HG03354 (cell line): ENCODE measurements at regions not wholly inside any gene's neighbourhood (a gene's known extent, or its start where the extent isn't known, plus 50 kb on each side); places are given as distances from the start of the nearest gene placed in this dataset.

ENCODE experiments used
- ATAC-seq: cut with Tn5 transposase; IDR thresholded peaks from one replicate; pipeline ENCODE4 v1.9.1; 2021; ENCODE audit warnings: mild to moderate bottlenecking; ENCODE audit not compliant: unreplicated experiment, poor library complexity, severe bottlenecking

DNA sequence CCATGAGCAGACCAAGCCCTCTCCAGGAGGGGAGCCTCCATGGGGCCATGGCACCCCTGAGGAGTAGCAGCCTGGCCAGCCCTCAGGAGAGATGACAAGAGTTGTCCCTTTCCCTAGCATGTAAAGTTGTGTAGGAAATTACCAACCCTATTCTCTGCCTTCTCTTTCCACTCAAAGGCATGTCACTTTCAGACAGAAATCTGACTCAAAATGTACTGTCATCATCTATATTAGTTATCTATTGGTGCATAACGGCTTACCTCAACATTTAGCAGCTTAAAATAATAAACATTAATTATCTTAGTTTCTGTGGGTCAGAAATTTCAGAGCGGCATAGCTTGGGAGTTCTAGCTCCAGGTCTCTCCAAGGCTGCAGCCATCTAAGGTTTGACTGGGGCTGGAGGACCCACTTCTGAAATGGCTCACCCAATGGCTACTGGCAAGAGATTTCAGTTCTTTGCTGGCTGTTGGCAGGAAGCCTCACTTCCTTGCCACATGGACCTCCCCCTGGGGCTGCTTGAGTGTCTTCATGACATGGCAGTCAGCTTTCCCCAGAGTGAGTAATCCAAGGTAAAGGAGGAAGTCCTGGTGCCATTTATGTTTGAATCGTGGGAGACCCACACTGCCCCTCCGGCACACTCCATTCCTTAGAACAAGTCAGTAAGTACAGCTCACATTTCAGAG, 632.3 kb downstream of the CCDC171 start:
- no peak for ATAC-seq

DNA sequence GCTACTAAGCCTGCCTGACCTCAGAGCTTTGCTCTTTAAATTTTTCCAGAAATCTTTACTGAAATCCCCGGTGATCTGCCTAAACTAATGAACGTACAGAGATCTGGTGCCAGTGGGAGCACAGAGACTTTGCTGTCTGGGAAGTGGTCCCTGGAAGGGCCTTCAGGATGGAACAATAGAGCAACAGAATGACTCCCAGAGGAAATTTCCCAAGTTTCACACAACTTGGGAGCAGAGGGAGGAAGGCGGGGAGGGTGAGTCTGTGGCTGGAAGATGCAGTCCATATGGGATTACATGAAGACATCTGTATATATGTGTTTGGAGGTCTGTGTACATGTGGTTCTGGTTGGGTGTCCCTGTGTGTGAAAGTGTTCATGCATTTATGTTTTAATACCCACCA, 638.3 kb downstream of the CCDC171 start:
- no peak for ATAC-seq

DNA sequence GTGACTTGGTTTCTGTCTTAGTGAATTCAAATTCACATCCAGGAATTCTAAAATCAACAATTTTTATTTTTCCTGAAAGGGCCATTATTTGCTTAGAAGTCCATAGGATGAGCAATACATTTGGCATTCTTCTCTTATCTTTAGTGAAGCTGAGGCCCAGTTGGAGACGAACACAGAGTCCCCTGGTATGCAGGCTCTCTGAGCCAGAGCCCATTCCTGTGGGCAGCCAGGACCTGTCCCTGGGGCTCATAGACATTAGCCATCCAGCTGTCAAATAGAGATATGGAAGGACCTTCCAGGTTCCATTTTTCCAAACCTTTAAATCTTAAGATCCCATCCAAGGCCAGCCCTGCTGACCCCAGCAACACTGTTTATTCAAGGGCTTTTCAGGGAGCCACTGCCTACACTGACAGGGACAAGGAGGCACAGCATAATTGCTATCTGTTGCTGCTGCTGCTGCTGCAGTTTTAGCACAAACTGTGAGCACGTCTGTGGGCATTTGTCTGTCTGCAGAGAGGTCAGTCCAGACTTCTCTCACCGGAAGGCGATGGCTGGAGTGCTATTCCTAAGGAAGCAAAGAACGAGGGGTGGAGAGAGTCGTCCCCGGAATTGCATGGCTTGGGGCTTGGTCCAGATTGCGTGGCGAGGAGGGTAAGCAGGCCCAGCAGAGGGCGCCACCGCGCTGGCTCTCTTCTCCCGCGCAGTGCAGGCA, 639.0 kb downstream of the CCDC171 start:
- ATAC-seq = peak; percentile 91

DNA sequence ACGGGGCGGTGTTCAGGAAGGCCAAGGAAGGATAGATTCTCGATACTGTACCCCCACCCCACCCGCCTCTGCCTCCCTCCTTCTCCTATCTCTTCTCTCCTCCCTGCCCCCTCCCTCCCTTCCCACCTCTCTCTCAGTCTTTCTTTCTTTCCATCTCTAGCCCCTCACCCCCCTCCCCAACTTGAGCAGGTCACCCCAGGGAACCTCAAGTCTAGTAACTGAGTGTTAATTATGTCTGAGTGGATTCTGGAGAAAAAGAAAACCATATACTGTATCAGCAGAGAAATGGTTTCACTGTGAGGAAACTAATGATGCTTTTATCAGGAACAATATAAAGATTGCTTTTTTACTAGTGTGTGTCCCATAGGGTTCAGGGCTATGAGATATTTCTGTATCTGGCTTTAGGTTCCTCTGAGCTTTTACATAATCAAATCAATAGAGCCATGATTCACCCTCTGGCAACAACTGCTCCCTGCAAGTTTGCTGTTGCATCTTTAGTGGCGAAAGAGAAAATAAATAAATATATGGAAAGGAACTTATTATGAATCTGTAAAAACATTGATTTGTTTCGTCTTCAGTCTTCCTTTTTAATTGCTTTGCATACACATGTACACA, 639.7 kb downstream of the CCDC171 start:
- no peak for ATAC-seq

DNA sequence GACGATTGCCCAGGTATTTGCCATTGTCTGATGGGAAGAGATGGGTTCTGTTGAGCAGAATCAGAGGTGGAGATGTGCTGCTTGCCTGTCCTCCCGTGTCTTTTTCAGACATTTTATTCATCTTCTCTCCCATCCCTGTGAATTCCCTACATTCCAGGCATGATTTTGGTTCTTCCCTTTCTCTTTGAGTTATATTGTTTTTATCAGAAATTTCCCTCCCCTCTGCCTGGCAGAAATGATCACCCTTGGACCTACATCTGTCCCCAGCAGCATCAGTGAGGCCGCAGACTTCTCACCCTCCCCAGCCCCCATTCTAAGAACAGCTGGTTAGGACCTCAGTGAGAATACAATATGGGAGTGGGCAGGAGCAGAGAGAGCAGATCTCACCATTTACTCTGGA, 640.2 kb downstream of the CCDC171 start:
- no peak for ATAC-seq

DNA sequence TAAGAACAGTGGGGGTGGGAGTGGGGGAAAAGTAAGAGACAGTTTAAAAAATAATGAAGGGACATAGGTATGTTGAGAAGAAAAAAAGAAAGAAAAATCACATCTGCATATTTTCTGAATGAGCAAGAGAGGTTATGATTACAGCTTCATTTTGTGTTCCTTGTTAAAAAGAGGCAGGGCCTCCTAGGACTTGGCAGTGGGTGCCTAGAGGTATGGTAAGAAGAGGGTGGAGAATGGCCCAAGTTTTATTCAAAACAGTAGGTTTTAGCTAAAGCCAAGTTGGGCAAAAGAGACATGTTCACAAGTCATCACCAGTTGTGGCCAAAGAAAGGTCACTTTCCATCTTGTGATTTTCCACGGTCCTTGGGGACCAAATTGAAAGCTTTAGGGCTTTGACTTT, 643.4 kb downstream of the CCDC171 start:
- no peak for ATAC-seq

DNA sequence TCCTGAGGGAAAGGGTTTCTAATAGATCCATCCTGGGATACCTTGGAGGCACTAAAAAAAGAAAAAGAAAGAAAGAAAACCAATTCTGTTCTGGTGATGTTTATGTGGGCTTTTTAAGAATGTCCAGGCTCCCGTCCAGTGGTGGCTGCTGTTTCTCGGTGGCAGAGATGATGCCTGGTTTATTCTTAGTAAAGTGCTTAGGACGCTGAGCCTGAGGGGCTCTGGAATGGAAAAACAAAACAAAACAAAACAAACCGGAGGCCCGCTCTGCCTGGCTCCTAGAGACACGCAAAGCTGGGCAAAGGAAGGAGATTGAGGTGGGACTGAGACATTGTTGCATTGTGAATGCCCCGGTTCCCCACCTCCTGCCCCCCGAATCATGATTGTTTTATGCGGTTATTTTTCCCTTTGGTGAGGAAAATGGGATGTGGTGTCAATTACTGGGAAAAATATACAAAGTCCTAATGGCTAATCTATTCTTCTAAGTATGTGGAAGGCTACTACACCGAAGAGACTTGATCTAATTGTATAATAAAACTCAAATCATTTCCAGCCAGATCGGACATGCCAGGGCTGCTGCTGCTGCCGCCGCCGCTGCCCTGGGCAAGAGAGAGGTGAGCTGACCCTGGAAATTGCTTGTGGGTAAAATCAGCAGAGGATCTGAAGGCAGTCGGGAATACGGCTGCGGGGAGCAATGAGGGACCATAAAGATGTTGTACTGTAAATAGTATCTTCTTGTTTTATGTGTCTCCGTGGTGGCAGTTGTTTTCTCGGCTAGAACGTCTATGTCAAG, 644.9 kb downstream of the CCDC171 start:
- ATAC-seq = no peak

DNA sequence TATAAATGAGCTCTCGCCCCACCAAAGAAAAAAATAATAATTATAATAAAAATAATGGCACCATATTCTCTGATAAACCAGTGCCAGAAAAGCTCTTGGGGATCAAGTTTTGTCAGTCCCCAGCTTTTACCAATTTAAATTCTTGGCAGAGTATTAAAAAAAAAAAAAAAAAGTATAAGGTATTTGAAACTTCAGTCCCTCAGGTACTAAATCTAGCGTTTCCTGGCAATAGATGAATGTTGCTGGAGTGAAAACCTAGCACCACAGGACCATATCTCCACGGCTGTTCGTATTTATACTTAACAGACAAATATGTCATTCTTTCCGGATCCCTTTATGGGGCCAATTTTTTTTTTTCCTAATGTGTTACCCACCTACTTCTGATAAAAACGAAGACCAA, 646.2 kb downstream of the CCDC171 start:
- ATAC-seq = no peak

DNA sequence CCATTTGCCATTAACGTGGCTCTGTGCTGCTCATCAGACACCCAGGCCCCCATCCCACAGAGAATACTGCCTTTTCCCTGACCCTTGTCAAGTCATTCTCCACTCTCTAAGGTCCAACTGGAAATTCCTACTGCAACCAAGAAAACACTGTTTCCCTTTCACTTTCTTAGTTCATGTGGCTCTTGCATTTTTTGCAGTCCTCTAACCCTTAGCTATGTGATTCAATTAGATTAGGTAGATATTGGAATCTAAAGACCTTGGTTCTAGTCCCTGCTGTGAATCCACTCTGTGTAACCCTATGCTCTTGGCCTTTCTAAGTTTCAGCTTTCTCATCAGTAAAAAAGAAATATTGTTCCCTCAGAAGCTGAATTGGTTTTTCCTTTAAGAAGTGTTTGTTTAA, 649.4 kb downstream of the CCDC171 start:
- no peak for ATAC-seq

DNA sequence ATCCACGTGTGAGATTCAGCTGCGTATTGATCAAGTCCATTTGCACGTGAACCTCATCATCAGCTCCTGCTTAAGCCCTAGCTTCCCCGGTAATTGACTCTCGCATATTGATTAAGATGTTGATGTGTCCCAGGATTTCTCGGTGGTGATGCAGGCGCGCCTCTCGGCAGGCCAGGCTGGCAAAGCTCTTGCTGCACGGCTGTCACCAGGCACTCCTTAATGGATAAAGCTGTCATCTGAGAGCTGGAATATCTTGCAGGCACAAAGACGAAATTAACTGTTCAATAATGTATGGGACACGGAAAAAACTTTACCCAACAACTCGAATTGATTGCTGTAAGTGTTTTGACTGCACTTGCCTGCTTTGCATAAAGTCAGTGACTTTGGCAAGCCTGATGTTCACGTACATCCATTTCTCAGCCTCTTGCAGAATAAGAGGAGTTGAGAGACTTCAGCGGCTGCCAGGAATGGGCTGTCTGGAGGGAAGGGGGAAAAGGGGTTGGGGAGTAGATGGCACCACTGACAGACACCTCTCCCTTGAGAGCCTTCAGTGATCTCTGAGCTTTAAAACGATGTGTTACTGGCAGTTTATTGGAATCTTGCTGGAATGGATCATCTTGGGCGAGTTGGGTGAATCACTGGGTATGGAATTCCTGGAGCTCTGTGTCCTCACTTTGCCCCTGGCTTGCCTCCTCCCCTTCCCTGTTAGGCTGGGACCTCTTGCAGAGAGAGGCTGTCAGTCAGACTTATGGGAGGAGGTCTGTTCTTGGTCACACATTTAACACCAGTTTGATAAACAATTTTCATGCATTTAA, 650.3 kb downstream of the CCDC171 start:
- ATAC-seq = no peak

DNA sequence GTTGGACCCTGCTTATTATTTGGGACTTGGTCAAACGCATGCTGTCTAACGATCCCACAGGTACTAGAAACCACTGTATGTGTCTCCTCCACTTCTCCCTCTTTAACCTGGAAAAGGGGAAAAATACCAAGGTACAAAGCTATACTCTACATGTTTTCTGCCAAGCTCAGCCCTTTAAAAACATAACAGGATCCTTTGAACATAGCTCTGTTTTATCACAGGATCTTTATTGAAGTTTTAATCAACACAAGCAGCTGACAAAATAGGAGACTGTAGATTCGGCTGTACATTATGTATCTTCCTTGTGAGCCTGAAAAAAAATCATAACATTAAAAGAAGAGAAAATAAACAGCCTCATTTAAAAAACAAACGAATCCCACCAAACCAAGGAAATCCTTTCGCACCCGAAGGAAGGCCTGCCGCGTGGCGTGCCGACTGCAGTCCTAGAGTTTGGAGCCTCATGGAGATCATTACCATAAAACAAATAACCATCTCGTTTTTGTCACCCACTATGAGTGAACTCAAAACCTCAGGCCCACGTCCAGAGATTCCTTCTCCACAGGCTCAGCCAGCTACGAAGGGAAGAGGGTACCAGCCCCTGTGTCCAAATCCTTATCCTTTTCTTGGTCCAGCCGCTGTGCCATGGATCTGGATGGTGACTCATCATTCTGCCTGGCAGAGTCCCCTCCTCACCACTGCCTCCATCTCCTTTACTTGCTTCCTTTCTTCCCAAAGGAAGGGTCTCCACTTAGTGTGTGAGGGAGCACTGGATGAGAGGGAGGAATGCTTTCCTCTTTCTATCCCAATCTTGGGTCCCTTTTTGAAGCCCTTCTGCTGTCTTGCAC, 651.1 kb downstream of the CCDC171 start:
- no peak for ATAC-seq

DNA sequence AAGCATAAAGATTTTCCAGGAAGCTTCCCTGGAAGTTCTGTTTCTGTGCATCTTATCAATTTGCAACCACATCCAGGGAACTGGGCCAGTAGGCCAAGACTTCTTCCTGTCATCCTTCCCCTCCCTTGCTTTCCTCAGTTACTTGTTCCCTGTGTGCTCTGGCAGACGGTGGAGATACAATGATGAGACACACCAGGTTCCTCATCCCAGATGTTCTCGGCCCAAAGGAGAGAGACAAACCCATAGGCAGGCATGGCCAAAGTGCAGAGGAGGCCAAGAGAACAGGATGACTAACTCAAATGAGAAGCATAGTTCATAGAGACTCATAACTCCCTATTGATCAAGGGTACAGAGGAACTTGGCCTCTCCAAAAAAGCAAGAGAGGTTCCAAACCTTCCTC, 652.6 kb downstream of the CCDC171 start:
- ATAC-seq = no peak

DNA sequence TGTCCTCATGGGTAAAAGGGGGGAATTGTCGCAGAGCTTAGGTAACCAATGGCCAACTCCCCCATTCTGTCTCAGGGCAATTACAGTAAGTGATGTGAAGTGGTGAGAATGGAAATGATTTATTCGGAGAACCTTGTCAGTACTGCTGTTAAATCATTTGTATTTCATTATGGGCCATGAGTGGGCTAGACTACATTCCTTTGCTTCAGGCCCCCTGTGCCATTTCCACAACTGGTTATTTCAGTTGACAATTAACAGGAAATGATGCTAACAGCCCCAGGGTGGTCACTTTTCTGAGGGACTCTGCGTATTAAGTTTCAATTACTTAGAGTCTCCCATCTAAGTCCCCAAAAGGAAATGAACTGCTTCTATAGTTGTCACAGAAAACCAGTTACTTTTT, 653.7 kb downstream of the CCDC171 start:
- ATAC-seq = no peak

DNA sequence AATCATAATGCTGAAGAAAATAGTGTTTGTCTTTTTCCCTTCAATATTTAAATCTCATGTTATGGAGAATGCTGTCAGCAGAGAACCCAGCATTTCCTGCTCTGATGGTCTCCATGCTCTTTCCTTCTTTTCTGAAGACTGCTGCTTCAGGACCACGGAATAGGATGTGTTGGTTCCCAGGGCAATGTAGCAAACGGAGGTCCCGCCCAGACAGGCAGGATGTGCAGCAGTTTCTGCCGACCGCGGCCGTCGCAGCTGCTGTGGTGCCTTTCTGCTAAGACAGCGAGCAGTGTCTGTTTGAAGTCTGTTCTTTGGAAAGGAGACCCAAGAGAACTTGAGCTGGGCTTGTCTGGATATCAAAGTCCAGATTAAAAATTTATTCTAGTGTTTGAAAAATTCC, 654.3 kb downstream of the CCDC171 start:
- ATAC-seq = no peak

DNA sequence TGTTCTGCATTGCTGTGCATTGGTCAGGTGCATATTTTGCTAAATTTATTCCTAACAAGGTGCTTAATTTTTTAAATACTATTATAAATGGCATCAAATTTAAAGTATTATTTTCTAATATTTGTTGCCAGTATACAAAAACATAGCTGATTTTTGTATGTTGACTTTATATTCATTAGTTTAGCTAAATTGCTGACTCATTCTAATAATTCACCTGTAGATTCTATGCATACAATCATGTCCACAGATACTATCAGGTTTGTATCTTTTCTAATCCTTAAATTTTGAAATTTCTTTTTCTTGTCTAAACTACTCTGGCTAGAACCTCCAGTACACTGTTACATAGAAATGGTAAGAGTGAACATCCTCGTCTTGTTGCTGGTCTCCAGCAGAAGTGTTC, 657.6 kb downstream of the CCDC171 start:
- no peak for ATAC-seq

DNA sequence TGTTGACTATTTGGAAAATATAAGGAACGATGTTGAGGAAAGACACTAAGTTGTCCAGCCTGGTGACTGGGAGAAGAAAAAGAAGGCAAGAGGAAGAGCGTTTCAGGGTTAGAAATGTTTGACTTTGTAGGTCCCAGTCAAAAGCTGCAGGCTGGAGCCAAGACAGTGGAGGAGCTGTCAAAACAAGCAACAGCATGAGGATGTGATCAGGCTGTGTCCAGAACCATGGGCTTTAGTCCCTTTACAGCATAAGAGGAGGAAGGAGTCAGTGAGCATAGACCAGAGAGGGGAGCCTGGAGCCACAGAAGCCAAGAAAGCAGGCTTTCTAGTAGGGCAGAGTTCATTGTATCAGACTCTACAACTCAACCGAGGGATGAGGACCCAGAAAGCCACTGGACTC, 658.5 kb downstream of the BNC2 start:
- ATAC-seq = no peak

DNA sequence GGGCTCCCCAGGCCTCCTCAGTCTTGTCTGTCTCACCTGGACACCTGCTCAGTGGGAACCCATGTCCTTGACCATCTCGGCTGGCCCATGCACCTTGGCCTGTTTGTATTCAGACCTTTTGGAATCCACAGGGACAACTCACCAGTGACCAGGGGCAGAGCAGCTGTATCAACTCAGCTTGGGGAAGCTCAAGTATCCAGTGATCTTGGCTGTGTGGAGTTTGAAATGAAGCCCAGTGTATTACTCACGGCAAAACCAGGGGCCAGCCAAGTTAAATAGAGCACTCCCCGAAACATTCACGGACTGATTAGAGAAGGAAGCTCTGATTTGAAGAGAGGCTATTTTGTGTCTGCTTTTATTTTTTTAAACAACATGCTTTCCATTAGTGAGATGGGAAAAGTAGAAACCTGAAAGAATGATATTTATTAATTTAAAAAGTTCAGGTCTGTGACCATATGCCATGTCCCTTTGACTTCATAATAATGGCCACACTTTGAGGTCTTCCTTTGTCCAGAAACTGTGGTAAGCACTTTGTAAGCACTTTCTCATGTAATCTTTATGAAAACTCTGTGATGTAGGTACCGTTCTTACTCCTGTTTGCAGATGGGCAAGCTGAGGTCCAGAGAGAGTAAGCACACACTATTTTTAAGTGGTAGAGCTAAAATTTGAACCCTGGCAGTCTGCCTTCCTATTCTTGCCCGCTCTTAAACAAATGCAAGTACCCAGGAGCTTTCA, 656.5 kb downstream of the BNC2 start:
- no peak for ATAC-seq

DNA sequence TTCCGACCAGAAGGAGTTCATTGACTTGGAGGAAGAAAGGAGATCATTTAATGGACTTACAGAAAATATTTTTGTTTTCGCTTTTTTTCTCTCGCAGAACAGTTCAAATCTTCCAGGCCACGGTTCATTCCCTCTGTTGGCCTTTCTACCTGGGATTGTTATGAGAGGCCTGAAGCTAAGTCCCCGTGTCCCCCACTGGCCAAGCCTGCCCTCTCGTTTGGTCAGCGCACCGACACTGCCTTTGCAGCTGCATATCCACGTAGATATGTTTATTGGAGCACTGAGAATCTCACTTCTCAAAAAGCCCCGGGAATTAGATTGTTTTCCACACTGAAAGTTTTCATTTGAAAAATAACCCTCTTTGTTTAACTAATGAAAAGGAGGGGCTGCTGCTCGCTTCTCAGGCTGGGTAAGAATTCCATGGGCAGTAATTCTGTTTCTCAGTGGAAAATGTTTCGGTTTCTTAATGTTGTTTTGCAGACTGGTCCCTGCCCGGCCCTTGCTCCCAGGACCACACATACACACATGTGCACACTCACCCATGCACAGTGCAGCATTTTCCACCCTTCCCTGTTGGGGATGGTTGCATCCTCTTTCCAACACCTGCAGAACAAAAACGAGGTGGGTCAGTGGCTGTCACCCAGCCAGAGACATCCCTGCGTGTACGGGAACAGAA, 655.7 kb downstream of the BNC2 start:
- no peak for ATAC-seq
